ENCODE measurements at regions not wholly inside any gene's neighbourhood (a gene's known extent, or its start where the extent isn't known, plus 50 kb on each side); places are given as distances from the start of the nearest gene placed in this dataset.
A peak's percentile ranks its signal among the peaks of the same experiment; 100 is the strongest.
"Not testable (repeated sequence)": the region's sequence is repeated elsewhere in the genome, so short reads cannot be mapped to it uniquely, and the experiment has no call there.

- Histone ChIP-seq H3K4me3 (no peak overlapping the region), H3K27ac (no peak overlapping the region)
These were observed 547.2 kb upstream of the ADGRL3 start for GRCh38 chr4:60652933-60653332.

GRCh38 chr4:60655356-60655755 is 544.8 kb upstream of the ADGRL3 start:
- Histone ChIP-seq H3K4me3 (no peak overlapping the region), H3K27ac (no peak overlapping the region)

GRCh38 chr4:60656171-60656570 is 544.0 kb upstream of the ADGRL3 start:
- H3K27ac ChIP-seq, result no peak overlapping the region
- H3K4me3 ChIP-seq, result no peak overlapping the region

- no peak overlapping the region for H3K4me3 ChIP-seq
- H3K27ac ChIP-seq, result no peak overlapping the region
These were observed 543.1 kb upstream of the ADGRL3 start for GRCh38 chr4:60657041-60657440.

GRCh38 chr4:60657807-60658206 is 542.3 kb upstream of the ADGRL3 start:
- no peak overlapping the region for H3K27ac ChIP-seq
- H3K4me3 ChIP-seq, result no peak overlapping the region

GRCh38 chr4:60663769-60664168 is 536.4 kb upstream of the ADGRL3 start:
- H3K4me3 ChIP-seq, result no peak overlapping the region

GRCh38 chr4:60682901-60683300 is 517.2 kb upstream of the ADGRL3 start:
- Histone ChIP-seq H3K4me3 (no peak overlapping the region), H3K27ac (peak overlapping the region in 4 of 21 experiments; percentile 39 to 60 (median 54))

More at GRCh38 chr4:60663769-60664168, 536.4 kb upstream of the ADGRL3 start:
- no peak overlapping the region for H3K27ac ChIP-seq

- no peak overlapping the region for H3K4me3 ChIP-seq
- peak overlapping the region in 5 of 21 experiments; percentile 29 to 60 (median 48) for H3K27ac ChIP-seq
These were observed 516.8 kb upstream of the ADGRL3 start for GRCh38 chr4:60683357-60683756.

- no peak overlapping the region for H3K4me3 ChIP-seq
- peak overlapping the region in 3 of 21 experiments; percentile 39 to 60 (median 59) for H3K27ac ChIP-seq
These were observed 516.2 kb upstream of the ADGRL3 start for GRCh38 chr4:60683973-60684372.

- H3K27ac ChIP-seq, H3K4me3 ChIP-seq: not testable (repeated sequence)
These were observed 504.1 kb upstream of the ADGRL3 start for GRCh38 chr4:60696062-60696461.

- H3K27ac ChIP-seq, result no peak overlapping the region
- H3K4me3 ChIP-seq, result no peak overlapping the region
These were observed 491.1 kb upstream of the ADGRL3 start for GRCh38 chr4:60709061-60709460.

GRCh38 chr4:60718874-60719273 is 481.3 kb upstream of the ADGRL3 start:
- Histone ChIP-seq H3K27ac (no peak overlapping the region), H3K4me3 (no peak overlapping the region)

GRCh38 chr4:60721685-60722084 is 478.4 kb upstream of the ADGRL3 start:
- H3K4me3 ChIP-seq, result no peak overlapping the region
- no peak overlapping the region for H3K27ac ChIP-seq

GRCh38 chr4:60723796-60724195 is 476.3 kb upstream of the ADGRL3 start:
- Histone ChIP-seq H3K4me3 (no peak overlapping the region), H3K27ac (peak overlapping the region in 1 of 21 experiments; percentile 21)

- peak overlapping the region in 1 of 21 experiments; percentile 21 for H3K27ac ChIP-seq
- no peak overlapping the region for H3K4me3 ChIP-seq
These were observed 475.5 kb upstream of the ADGRL3 start for GRCh38 chr4:60724623-60725022.

- Histone ChIP-seq H3K27ac (no peak overlapping the region), H3K4me3 (no peak overlapping the region)
These were observed 473.3 kb upstream of the ADGRL3 start for GRCh38 chr4:60726779-60727178.

GRCh38 chr4:60729194-60729593 is 470.9 kb upstream of the ADGRL3 start:
- no peak overlapping the region for H3K27ac ChIP-seq
- no peak overlapping the region for H3K4me3 ChIP-seq

GRCh38 chr4:60729764-60730163 is 470.4 kb upstream of the ADGRL3 start:
- H3K4me3 ChIP-seq, H3K27ac ChIP-seq: not testable (repeated sequence)

GRCh38 chr4:60737858-60738257 is 462.3 kb upstream of the ADGRL3 start:
- no peak overlapping the region for H3K4me3 ChIP-seq
- H3K27ac ChIP-seq, result no peak overlapping the region

GRCh38 chr4:60743654-60744053 is 456.5 kb upstream of the ADGRL3 start:
- Histone ChIP-seq H3K27ac (no peak overlapping the region), H3K4me3 (no peak overlapping the region)

GRCh38 chr4:60744767-60745166 is 455.4 kb upstream of the ADGRL3 start:
- Histone ChIP-seq H3K4me3 (no peak overlapping the region), H3K27ac (no peak overlapping the region)

- H3K27ac ChIP-seq, result no peak overlapping the region
- H3K4me3 ChIP-seq, result no peak overlapping the region
These were observed 454.1 kb upstream of the ADGRL3 start for GRCh38 chr4:60745800-60746571.

Data from skin epidermis (tissue), 12 donors.